Right lobe of liver (tissue), 6 donors: ENCODE measurements at regions not wholly inside any gene's neighbourhood (a gene's known extent, or its start where the extent isn't known, plus 50 kb on each side); places are given as distances from the start of the nearest gene placed in this dataset.

Experiments used
- ATAC-seq, 4 donors: fragments of 200-7000 bp; cut with Tn5 transposase; one replicate each; pipeline ENCODE4 v1.9.1; 2020; ENCODE audit warnings: mild to moderate bottlenecking in 4 of 4, moderate library complexity in 4 of 4
- DNase-seq, 3 donors: peaks; one replicate each; pipeline ENCODE4 v3.0.0-alpha.2; 2020
- H3K27ac ChIP-seq, 3 donors: fragments of 200-600 bp; one replicate each; pipeline ENCODE4 v1.8.0; 2022
- H3K27me3 ChIP-seq, 2 donors: fragments of 200-600 bp; one replicate each; pipeline ENCODE4 v1.8.0; 2022
- H3K36me3 ChIP-seq, 4 donors: fragments of 200-600 bp; sonication (generic) in 1 of 4; one replicate each; pipeline versions ENCODE4 v1.5.1 to v1.8.0; 2017 to 2022; ENCODE audit warnings: control low read depth in 1 of 4
- H3K4me1 ChIP-seq, 4 donors: fragments of 200-600 bp; sonication (generic) in 1 of 4; one replicate each; pipeline versions ENCODE4 v1.5.1 to v1.8.0; 2017 to 2022; ENCODE audit warnings: control low read depth in 1 of 4
- H3K4me3 ChIP-seq, 3 donors: fragments of 200-600 bp; one replicate each; pipeline ENCODE4 v1.8.0; 2022
- H3K9me3 ChIP-seq, 4 donors: fragments of 200-600 bp; sonication (generic) in 1 of 4; one replicate each; pipeline versions ENCODE4 v1.5.1 to v1.8.0; 2017 to 2022; ENCODE audit warnings: control low read depth in 1 of 4
- POLR2A ChIP-seq: fragments of 450-650 bp; IDR thresholded peaks from one replicate; pipeline ENCODE4 v1.6.1; 2017; ENCODE audit warnings: antibody characterized with exemption, mild to moderate bottlenecking
- WGBS: methylation state at CpG from one replicate; pipeline ENCODE4 v1.1.6; 2018; ENCODE audit warnings: low coverage, low lambda C conversion rate; ENCODE audit not compliant: insufficient coverage; ENCODE audit errors: missing lambda C conversion rate; 5-methylcytosine and 5-hydroxymethylcytosine counted together
- intact Hi-C, 2 donors: fragments of 100-400 bp; cut with DNase I; formaldehyde crosslinking; loops; one replicate each; pipeline versions ENCODE4 v1.11.2 to v1.14.1; 2022
- TF ChIP-seq, protein P1 (sequence below), 4 donors: fragments of 200-600 bp in 3 of 4; fragments of 450-650 bp in 1 of 4; IDR thresholded peaks; one replicate each; pipeline versions ENCODE4 v1.5.1 to v1.8.0; 2016 to 2022; ENCODE audit warnings: antibody characterized with exemption in 4 of 4, mild to moderate bottlenecking in 2 of 4
- donor health status: DM: no; HTN: yes; CAD: no.
- donor health status: DM: no; HTN: no; CAD: no.
- donor health status: DM: no; HTN: no; CAD: no.
- donor health status: DM: no; HTN: yes; CAD: no.
- donor health status: DM: no; HTN: yes; CAD: no.

DNA sequence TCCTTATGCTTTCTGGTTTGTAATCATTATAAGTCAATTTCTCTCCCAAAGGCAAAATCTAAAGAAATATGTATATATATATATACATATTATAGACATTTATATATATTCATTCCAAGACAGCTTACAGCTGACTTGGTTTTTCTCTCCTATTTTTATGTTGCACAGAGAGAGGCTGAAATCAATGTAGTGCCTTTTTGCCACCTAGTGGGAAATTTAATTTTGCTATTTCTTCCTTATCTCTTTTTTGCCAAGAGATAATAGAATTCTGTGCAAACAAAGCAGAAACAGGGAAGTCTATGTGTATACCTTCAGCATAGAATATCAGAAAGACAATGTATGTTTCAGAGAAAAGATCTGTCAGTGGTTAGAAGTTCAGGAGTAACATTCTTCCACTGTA lies 186.0 kb upstream of the ANO5 start:
- Histone ChIP-seq H3K4me3 (no peak overlapping the region), H3K27me3 (no peaks in the 10 kb centered on the region), H3K27ac (no peak overlapping the region), H3K4me1 (no peaks in the 10 kb centered on the region), H3K36me3 (no peaks in the 10 kb centered on the region), H3K9me3 (no peaks in the 10 kb centered on the region)
- no peak for DNase-seq
- intact Hi-C loops: no loop called here
- no peak for TF ChIP-seq POLR2A
- TF ChIP-seq, protein P1, sequence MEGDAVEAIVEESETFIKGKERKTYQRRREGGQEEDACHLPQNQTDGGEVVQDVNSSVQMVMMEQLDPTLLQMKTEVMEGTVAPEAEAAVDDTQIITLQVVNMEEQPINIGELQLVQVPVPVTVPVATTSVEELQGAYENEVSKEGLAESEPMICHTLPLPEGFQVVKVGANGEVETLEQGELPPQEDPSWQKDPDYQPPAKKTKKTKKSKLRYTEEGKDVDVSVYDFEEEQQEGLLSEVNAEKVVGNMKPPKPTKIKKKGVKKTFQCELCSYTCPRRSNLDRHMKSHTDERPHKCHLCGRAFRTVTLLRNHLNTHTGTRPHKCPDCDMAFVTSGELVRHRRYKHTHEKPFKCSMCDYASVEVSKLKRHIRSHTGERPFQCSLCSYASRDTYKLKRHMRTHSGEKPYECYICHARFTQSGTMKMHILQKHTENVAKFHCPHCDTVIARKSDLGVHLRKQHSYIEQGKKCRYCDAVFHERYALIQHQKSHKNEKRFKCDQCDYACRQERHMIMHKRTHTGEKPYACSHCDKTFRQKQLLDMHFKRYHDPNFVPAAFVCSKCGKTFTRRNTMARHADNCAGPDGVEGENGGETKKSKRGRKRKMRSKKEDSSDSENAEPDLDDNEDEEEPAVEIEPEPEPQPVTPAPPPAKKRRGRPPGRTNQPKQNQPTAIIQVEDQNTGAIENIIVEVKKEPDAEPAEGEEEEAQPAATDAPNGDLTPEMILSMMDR (IDR thresholded peaks at IDR 0.05): peak in 1 of 4 donors; percentile 3
- no peak for ATAC-seq

DNA sequence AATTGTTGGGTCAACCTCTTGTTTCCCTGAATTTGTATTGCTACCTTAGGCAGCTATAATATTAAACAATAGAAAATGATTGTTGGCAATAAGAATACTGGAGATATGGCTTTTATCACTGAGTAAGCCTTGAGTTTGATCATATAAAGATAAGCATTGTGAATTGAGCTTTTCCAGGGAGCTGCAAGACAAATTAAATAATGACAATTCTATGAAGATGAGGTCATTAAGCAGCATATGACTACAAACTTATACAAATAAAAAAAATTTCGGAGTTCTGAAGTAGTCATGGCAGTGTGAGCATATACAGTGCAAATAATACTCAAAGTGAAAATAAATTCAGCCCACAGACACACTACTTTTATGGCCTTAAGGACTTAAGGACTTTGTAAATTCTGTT lies 161.1 kb upstream of the ANO5 start:
- TF ChIP-seq POLR2A: no peak
- TF ChIP-seq, protein P1 (IDR thresholded peaks at IDR 0.05): no peak
- no peak for ATAC-seq
- no peak overlapping the region for H3K4me3 ChIP-seq

DNA sequence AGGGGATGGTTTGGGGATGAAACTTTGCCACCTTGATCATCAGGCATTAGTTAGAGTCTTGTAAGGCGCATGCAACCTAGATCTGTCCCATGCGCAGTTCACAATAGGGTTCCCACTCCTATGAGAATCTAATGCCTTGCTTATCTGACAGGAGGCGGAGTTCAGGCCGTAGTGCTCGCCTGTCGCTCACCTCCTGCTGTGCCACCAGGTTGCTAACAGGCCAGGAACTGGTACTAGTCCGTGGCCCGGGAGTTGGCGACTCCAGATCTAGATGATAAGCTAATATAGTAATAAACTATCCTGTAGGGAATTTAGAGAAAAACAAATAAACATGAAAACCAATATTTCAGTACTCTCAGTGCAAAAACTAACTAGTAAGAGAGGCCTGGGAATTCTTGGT lies 155.4 kb upstream of the ANO5 start:
- no peaks in the 10 kb centered on the region for H3K4me1 ChIP-seq
- no peaks in the 10 kb centered on the region for H3K9me3 ChIP-seq
- 86% methylated on average over 8 of the region's 9 CpGs for WGBS
- H3K27me3 ChIP-seq: no peaks in the 10 kb centered on the region
- ATAC-seq (no peak), DNase-seq (no peak)
- no peaks in the 10 kb centered on the region for H3K36me3 ChIP-seq
- intact Hi-C loops: no loop called here
- no peak overlapping the region for H3K4me3 ChIP-seq
- no peak overlapping the region for H3K27ac ChIP-seq
- no peak for TF ChIP-seq POLR2A
- TF ChIP-seq, protein P1 (IDR thresholded peaks at IDR 0.05): no peak

More for the DNA sequence above, 161.1 kb upstream of the ANO5 start:
- Histone ChIP-seq H3K9me3 (no peaks in the 10 kb centered on the region), H3K36me3 (no peaks in the 10 kb centered on the region), H3K27ac (no peak overlapping the region), H3K4me1 (no peaks in the 10 kb centered on the region), H3K27me3 (no peaks in the 10 kb centered on the region)
- WGBS: 13% methylated on average over 1 of the region's 1 CpG
- intact Hi-C loops: no loop called here
- DNase-seq: no peak

DNA sequence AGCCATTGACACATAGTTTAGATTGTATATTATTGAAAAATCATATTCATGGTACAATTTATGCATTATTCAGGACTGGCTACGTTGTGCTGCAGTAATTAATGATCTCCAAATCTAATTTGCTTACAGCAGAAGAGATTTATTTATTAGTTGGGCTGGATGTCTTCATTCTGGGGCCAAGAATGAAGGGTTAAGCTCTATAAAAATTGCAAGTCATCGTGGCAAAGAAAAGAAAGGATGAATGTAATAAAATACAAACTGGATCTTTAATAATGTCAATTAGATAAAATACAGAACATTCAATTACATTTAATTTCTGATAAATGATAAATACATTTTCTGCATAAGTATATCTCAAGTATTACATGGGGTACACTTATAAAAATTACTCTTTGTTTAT lies 151.8 kb upstream of the ANO5 start:
- no peaks in the 10 kb centered on the region for H3K36me3 ChIP-seq
- no peak overlapping the region for H3K4me3 ChIP-seq
- no peaks in the 10 kb centered on the region for H3K9me3 ChIP-seq
- no peak for ATAC-seq
- DNase-seq: no peak
- H3K27me3 ChIP-seq: no peaks in the 10 kb centered on the region
- no peaks in the 10 kb centered on the region for H3K4me1 ChIP-seq
- intact Hi-C loops: no loop called here
- no peak overlapping the region for H3K27ac ChIP-seq
- WGBS: 35% methylated on average over 2 of the region's 2 CpGs
- TF ChIP-seq POLR2A: no peak
- TF ChIP-seq, protein P1 (IDR thresholded peaks at IDR 0.05): no peak

DNA sequence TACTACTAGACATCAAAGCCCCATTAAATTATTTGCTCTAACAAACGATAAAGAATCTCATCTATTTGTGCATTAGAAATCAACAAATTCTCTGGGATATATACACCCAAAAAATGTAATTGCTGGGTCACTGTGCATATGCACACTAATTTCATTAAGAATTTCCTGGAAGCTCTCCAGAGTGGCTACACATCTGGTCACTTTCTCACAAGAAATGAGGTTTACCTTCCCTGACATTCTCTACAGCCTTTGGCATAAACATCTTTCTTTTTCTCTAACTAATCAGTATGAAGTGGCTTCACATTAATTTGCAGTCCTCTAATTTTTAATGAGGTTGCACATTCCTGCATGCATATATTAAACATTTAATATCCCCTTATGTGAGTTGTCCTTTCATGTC lies 150.8 kb upstream of the ANO5 start:
- ATAC-seq (no peak), DNase-seq (no peak)
- Histone ChIP-seq H3K27me3 (no peaks in the 10 kb centered on the region), H3K4me3 (no peak overlapping the region), H3K4me1 (no peaks in the 10 kb centered on the region), H3K9me3 (no peaks in the 10 kb centered on the region), H3K36me3 (no peaks in the 10 kb centered on the region), H3K27ac (no peak overlapping the region)
- intact Hi-C loops: no loop called here
- WGBS: 65% methylated on average over 1 of the region's 1 CpG
- no peak for TF ChIP-seq POLR2A
- TF ChIP-seq, protein P1 (IDR thresholded peaks at IDR 0.05): no peak
